HEK293 (cell line): ENCODE measurements at regions not wholly inside any gene's neighbourhood (a gene's known extent, or its start where the extent isn't known, plus 50 kb on each side); places are given as distances from the start of the nearest gene placed in this dataset.

ENCODE experiments used
- CTCF ChIA-PET: fragments of 350-600 bp; formaldehyde crosslinking; extraction: SDS; loops from one replicate; lab custom pipeline; 2021; ENCODE audit warnings: antibody characterized with exemption; lab: Yijun Ruan, JAX
- POLR2A ChIA-PET: fragments of 300-600 bp; formaldehyde crosslinking; extraction: SDS; loops from one replicate; lab custom pipeline; 2020; ENCODE audit warnings: antibody characterized with exemption, inconsistent platforms; lab: Yijun Ruan, JAX
- H3K27ac ChIP-seq: fragments of 200-500 bp; sonication (Bioruptor generic); 2 replicates; pipeline ENCODE4 v1.5.1; 2014; ENCODE audit warnings: low read depth, low read length, control low read depth, inconsistent platforms; ENCODE audit errors: extremely low read depth
- H3K36me3 ChIP-seq, 2 experiments: fragments of 200-500 bp in 1 of 2; sonication (Bioruptor generic) in 1 of 2; 1 replicate in 1 of 2; 2 replicates in 1 of 2; pipeline ENCODE4 v1.5.1; 2014 to 2017; ENCODE audit warnings: inconsistent platforms in 2 of 2, low read length in 2 of 2; ENCODE audit not compliant: control insufficient read depth in 2 of 2, insufficient read depth in 1 of 2
- H3K4me1 ChIP-seq: fragments of 200-500 bp; sonication (Bioruptor generic); 2 replicates; pipeline ENCODE4 v1.5.1; 2014; ENCODE audit warnings: mild to moderate bottlenecking, low read length, inconsistent platforms; ENCODE audit not compliant: control insufficient read depth, insufficient read depth
- H3K4me3 ChIP-seq: 2 replicates; pipeline ENCODE4 v1.5.1; 2011; ENCODE audit warnings: low read depth, mild to moderate bottlenecking, control low read depth, low read length, moderate library complexity
- H3K9me3 ChIP-seq: fragments of 200-500 bp; sonication (Bioruptor generic); 2 replicates; pipeline ENCODE4 v1.5.1; 2014; ENCODE audit warnings: low read depth, low read length, inconsistent platforms; ENCODE audit not compliant: control insufficient read depth, insufficient read depth
- AEBP2 ChIP-seq: fragments of 450-650 bp; formaldehyde crosslinking; IDR thresholded peaks from 2 replicates; pipeline ENCODE4 v1.5.1; 2016; ENCODE audit warnings: missing biosample characterization, missing genetic modification characterization, borderline replicate concordance
- BCL6B ChIP-seq: fragments of 450-650 bp; formaldehyde crosslinking; IDR thresholded peaks from 2 replicates; pipeline ENCODE4 v1.5.1; 2017; ENCODE audit warnings: missing biosample characterization, missing genetic modification characterization
- FEZF1 ChIP-seq: fragments of 450-650 bp; formaldehyde crosslinking; IDR thresholded peaks from 2 replicates; pipeline ENCODE4 v1.5.1; 2016; ENCODE audit warnings: missing biosample characterization, missing genetic modification characterization
- GLI2 ChIP-seq: fragments of 450-650 bp; formaldehyde crosslinking; IDR thresholded peaks from 2 replicates; pipeline ENCODE4; 2017; ENCODE audit warnings: missing biosample characterization, missing genetic modification characterization, low read depth, borderline replicate concordance
- GLIS1 ChIP-seq: fragments of 450-650 bp; formaldehyde crosslinking; IDR thresholded peaks from 2 replicates; pipeline ENCODE4 v1.5.1; 2016; ENCODE audit warnings: missing biosample characterization, missing genetic modification characterization
- INSM2 ChIP-seq: fragments of 450-650 bp; formaldehyde crosslinking; IDR thresholded peaks from 2 replicates; pipeline ENCODE4 v1.5.1; 2016; ENCODE audit warnings: missing biosample characterization, missing genetic modification characterization
- KLF1 ChIP-seq: fragments of 450-650 bp; formaldehyde crosslinking; IDR thresholded peaks from 2 replicates; pipeline ENCODE4 v1.5.1; 2016; ENCODE audit warnings: missing biosample characterization, missing genetic modification characterization
- OSR2 ChIP-seq: fragments of 450-650 bp; formaldehyde crosslinking; IDR thresholded peaks from 2 replicates; pipeline ENCODE4 v1.5.1; 2016; ENCODE audit warnings: missing biosample characterization, missing genetic modification characterization
- OVOL3 ChIP-seq: fragments of 450-650 bp; formaldehyde crosslinking; IDR thresholded peaks from 2 replicates; pipeline ENCODE4 v1.5.1; 2016; ENCODE audit warnings: missing biosample characterization, missing genetic modification characterization
- PRDM10 ChIP-seq: fragments of 450-650 bp; formaldehyde crosslinking; IDR thresholded peaks from 2 replicates; pipeline ENCODE4 v1.5.1; 2016; ENCODE audit warnings: missing biosample characterization, missing genetic modification characterization
- PRDM6 ChIP-seq: fragments of 450-650 bp; formaldehyde crosslinking; IDR thresholded peaks from 2 replicates; pipeline ENCODE4 v1.5.1; 2017; ENCODE audit warnings: missing biosample characterization, missing genetic modification characterization
- REPIN1 ChIP-seq: fragments of 450-650 bp; formaldehyde crosslinking; IDR thresholded peaks from 2 replicates; pipeline ENCODE4 v1.5.1; 2017; ENCODE audit warnings: missing biosample characterization, missing genetic modification characterization, low read depth
- SALL2 ChIP-seq: fragments of 450-650 bp; formaldehyde crosslinking; IDR thresholded peaks from 2 replicates; pipeline ENCODE4 v1.5.0; 2017; ENCODE audit warnings: missing biosample characterization, mild to moderate bottlenecking, missing genetic modification characterization, borderline replicate concordance
- SP3 ChIP-seq: fragments of 450-650 bp; formaldehyde crosslinking; IDR thresholded peaks from 2 replicates; pipeline ENCODE4 v1.5.1; 2016; ENCODE audit warnings: missing biosample characterization, missing genetic modification characterization
- WT1 ChIP-seq: fragments of 450-650 bp; formaldehyde crosslinking; IDR thresholded peaks from 2 replicates; pipeline ENCODE4 v1.5.1; 2016; ENCODE audit warnings: missing biosample characterization, missing genetic modification characterization
- YY2 ChIP-seq: fragments of 450-650 bp; formaldehyde crosslinking; IDR thresholded peaks from 2 replicates; pipeline ENCODE4 v1.5.1; 2016; ENCODE audit warnings: missing biosample characterization, missing genetic modification characterization
- ZBTB26 ChIP-seq: fragments of 450-650 bp; formaldehyde crosslinking; optimal IDR thresholded peaks from 2 replicates; pipeline ENCODE3; 2016; ENCODE audit warnings: missing biosample characterization, mild to moderate bottlenecking, missing genetic modification characterization
- ZBTB6 ChIP-seq: fragments of 450-650 bp; formaldehyde crosslinking; IDR thresholded peaks from 2 replicates; pipeline ENCODE4 v1.5.1; 2017; ENCODE audit warnings: missing biosample characterization, missing genetic modification characterization
- ZNF114 ChIP-seq: fragments of 450-650 bp; formaldehyde crosslinking; IDR thresholded peaks from 2 replicates; pipeline ENCODE4 v1.5.0; 2017; ENCODE audit warnings: missing biosample characterization, missing genetic modification characterization
- ZNF155 ChIP-seq: fragments of 450-650 bp; formaldehyde crosslinking; IDR thresholded peaks from 2 replicates; pipeline ENCODE4 v1.5.1; 2016; ENCODE audit warnings: missing biosample characterization, missing genetic modification characterization
- ZNF266 ChIP-seq: fragments of 450-650 bp; formaldehyde crosslinking; IDR thresholded peaks from 2 replicates; pipeline ENCODE4 v1.5.1; 2016; ENCODE audit warnings: missing biosample characterization, missing genetic modification characterization, low read depth
- ZNF423 ChIP-seq: fragments of 450-650 bp; formaldehyde crosslinking; IDR thresholded peaks from 2 replicates; pipeline ENCODE4 v1.5.1; 2016; ENCODE audit warnings: missing biosample characterization, missing genetic modification characterization
- ZNF433 ChIP-seq: fragments of 450-650 bp; formaldehyde crosslinking; IDR thresholded peaks from 2 replicates; pipeline ENCODE4 v1.5.1; 2016; ENCODE audit warnings: missing biosample characterization, missing genetic modification characterization, low read depth
- ZNF664 ChIP-seq: fragments of 450-650 bp; formaldehyde crosslinking; IDR thresholded peaks from 2 replicates; pipeline ENCODE4 v1.5.1; 2016; ENCODE audit warnings: missing biosample characterization, missing genetic modification characterization
- ZNF747 ChIP-seq: fragments of 450-650 bp; formaldehyde crosslinking; IDR thresholded peaks from 2 replicates; pipeline ENCODE4 v1.5.1; 2016; ENCODE audit warnings: missing biosample characterization, missing genetic modification characterization
- ZNF830 ChIP-seq: fragments of 450-650 bp; IDR thresholded peaks from 2 replicates; pipeline ENCODE4 v1.5.0; 2018; ENCODE audit warnings: missing biosample characterization, missing genetic modification characterization, low read depth, mild to moderate bottlenecking, moderate library complexity

- TF ChIP-seq ZBTB26 (tag by site-specific recombination) = no peak
- no peak for TF ChIP-seq GLI2
- no peak for TF ChIP-seq REPIN1 (tag by site-specific recombination)
- TF ChIP-seq ZNF830 = no peak
- TF ChIP-seq KLF1 (tag by site-specific recombination) = no peak
- no peak for TF ChIP-seq ZBTB6 (tag by site-specific recombination)
- TF ChIP-seq SP3 (tag by site-specific recombination) = no peak
- no peak for TF ChIP-seq YY2
- TF ChIP-seq ZNF423 = no peak
- TF ChIP-seq ZNF266 (tag by site-specific recombination) = no peak
- TF ChIP-seq, all 188 proteins: peak for 0
Observed at GRCh38 chr9:87127543-87127942, 180.2 kb upstream of the GAS1 start (continued).

- Histone ChIP-seq H3K36me3 (no peaks in the 10 kb centered on the region), H3K9me3 (no peaks in the 10 kb centered on the region), H3K4me3 (no peak overlapping the region), H3K4me1 (no peaks in the 10 kb centered on the region), H3K27ac (no peak overlapping the region)
- CTCF ChIA-PET = no interaction called here
- POLR2A ChIA-PET = no interaction called here
- TF ChIP-seq ZNF155 (tag by site-specific recombination) = no peak
- no peak for TF ChIP-seq AEBP2
- TF ChIP-seq PRDM6 (tag by site-specific recombination) = 0 out of 2 replicates have a peak, but pooled peaks have one; percentile 20
- no peak for TF ChIP-seq FEZF1
- no peak for TF ChIP-seq PRDM10
- TF ChIP-seq ZNF747 (tag by site-specific recombination) = no peak
- TF ChIP-seq ZNF664 (tag by site-specific recombination) = no peak
- TF ChIP-seq OVOL3 (tag by site-specific recombination) = no peak
- TF ChIP-seq ZNF114 (tag by site-specific recombination) = no peak
- TF ChIP-seq OSR2 = no peak
- no peak for TF ChIP-seq WT1 (tag by site-specific recombination)
- TF ChIP-seq INSM2 = no peak
- TF ChIP-seq BCL6B (tag by site-specific recombination) = peak; percentile 28; the same call in 1 of the 2 replicates
- no peak for TF ChIP-seq GLIS1 (tag by site-specific recombination)
- TF ChIP-seq ZNF433 = no peak
- no peak for TF ChIP-seq SALL2 (tag by site-specific recombination)
Observed at GRCh38 chr9:87127978-87128614, 180.8 kb upstream of the GAS1 start.
